Uterus (tissue), 3 donors: ENCODE measurements at regions not wholly inside any gene's neighbourhood (a gene's known extent, or its start where the extent isn't known, plus 50 kb on each side); places are given as distances from the start of the nearest gene placed in this dataset.

Source experiments
- DNase-seq, 2 donors: peaks; one replicate each; pipeline ENCODE4 v3.0.0-alpha.2; 2019 to 2020
- H3K27ac ChIP-seq, 2 donors: fragments of 200-600 bp; sonication (generic); 1 replicate in 1 of 2; 2 replicates in 1 of 2; pipeline ENCODE4 v1.5.1; 2016 to 2018
- H3K27me3 ChIP-seq, 2 donors: fragments of 200-600 bp; sonication (generic); one replicate each; pipeline ENCODE4 v1.5.1; 2018 to 2019; ENCODE audit warnings: control low read depth in 1 of 2
- H3K36me3 ChIP-seq, 2 donors: fragments of 200-600 bp; sonication (generic); one replicate each; pipeline ENCODE4 v1.5.1; 2019; ENCODE audit warnings: control low read depth in 1 of 2
- H3K4me1 ChIP-seq, 2 donors: fragments of 200-600 bp; sonication (generic); one replicate each; pipeline ENCODE4 v1.5.1; 2018 to 2019; ENCODE audit warnings: control low read depth in 1 of 2
- H3K4me3 ChIP-seq, 2 donors: fragments of 200-600 bp; sonication (generic); 1 replicate in 1 of 2; 2 replicates in 1 of 2; pipeline ENCODE4 v1.5.1; 2018 to 2019; ENCODE audit warnings: mild to moderate bottlenecking in 1 of 2
- H3K9me3 ChIP-seq, 2 donors: fragments of 200-600 bp; sonication (generic); one replicate each; pipeline ENCODE4 v1.5.1; 2019; ENCODE audit warnings: control low read depth in 1 of 2
- CTCF ChIP-seq, 4 experiments: fragments of 200-600 bp in 2 of 4; fragments of 450-650 bp in 2 of 4; sonication (generic) in 2 of 4; IDR thresholded peaks; one replicate each; pipeline ENCODE4 v1.5.1; 2016 to 2019; ENCODE audit warnings: antibody characterized with exemption in 4 of 4, mild to moderate bottlenecking in 2 of 4, moderate library complexity in 1 of 4
- POLR2A ChIP-seq, 2 donors: fragments of 450-650 bp; IDR thresholded peaks; one replicate each; pipeline ENCODE4 v1.6.1; 2016; ENCODE audit warnings: antibody characterized with exemption in 2 of 2, mild to moderate bottlenecking in 1 of 2, moderate library complexity in 1 of 2
- intact Hi-C: fragments of 100-400 bp; cut with DNase I; formaldehyde crosslinking; loops from one replicate; pipeline ENCODE4 v1.15.1; 2023; ENCODE audit warnings: low total_unique reads
- donor health status: DM: yes; HTN: yes; CAD: no.

DNA sequence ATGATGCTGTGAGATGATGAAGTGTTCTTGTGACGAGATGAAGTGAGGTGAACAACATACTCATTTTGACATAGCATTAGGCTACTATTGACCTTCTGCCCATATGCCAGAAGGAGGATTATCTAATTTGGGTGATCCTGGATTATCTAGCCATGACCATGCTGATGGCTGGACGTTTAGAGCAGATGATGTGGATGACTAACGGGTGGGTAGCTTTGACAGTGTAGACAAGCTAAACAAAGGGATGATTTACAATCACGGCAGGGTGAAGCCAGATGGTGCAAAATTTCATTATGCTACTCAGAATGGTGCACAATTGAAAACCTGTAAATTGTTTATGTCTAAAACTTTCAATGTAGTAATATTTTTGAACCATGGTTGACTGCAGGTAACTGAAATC lies 2403.4 kb upstream of the ACO1 start:
- Histone ChIP-seq H3K9me3 (no peaks in the 10 kb centered on the region), H3K4me1 (no peaks in the 10 kb centered on the region), H3K27me3 (no peaks in the 10 kb centered on the region), H3K4me3 (no peak overlapping the region), H3K27ac (no peak overlapping the region), H3K36me3 (peaks cover 0 to 2% of the 10 kb centered on the region in 2 donors)
- DNase-seq, result no peak
- intact Hi-C loops, result no loop called here
- TF ChIP-seq CTCF (IDR thresholded peaks at IDR 0.05), result no peak
- no peak for TF ChIP-seq POLR2A (IDR thresholded peaks at IDR 0.05)

GRCh38 chr9:29999645-30000044 lies 2384.8 kb upstream of the ACO1 start:
- H3K27me3 ChIP-seq, result no peaks in the 10 kb centered on the region
- H3K36me3 ChIP-seq, result no peaks in the 10 kb centered on the region
- no peak for DNase-seq
- no peak for TF ChIP-seq POLR2A (IDR thresholded peaks at IDR 0.05)
- TF ChIP-seq CTCF (IDR thresholded peaks at IDR 0.05), result no peak
- no peak overlapping the region for H3K4me3 ChIP-seq
- H3K4me1 ChIP-seq, result no peaks in the 10 kb centered on the region
- H3K27ac ChIP-seq, result no peak overlapping the region
- H3K9me3 ChIP-seq, result no peaks in the 10 kb centered on the region
- intact Hi-C loops, result no loop called here

DNA sequence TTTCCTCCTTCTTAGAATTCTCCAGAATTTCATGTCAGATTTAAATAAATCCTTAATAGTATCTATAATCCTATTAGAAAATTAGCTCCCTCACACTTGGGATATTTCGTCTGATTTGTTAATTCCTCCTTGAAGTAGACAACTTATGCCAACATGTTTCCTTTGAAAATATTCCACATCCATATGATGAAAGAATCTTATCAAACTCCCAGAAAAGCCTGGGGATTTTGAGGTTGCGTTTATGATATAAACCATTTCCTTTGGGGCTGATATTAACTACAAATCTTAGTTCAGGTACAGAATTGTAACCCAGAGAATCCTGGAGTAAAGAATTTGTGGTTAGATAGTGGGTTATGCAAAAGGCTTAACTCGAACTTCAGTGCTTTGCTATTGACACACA lies 2373.8 kb upstream of the ACO1 start:
- TF ChIP-seq POLR2A (IDR thresholded peaks at IDR 0.05) (no peak), CTCF (IDR thresholded peaks at IDR 0.05) (no peak)
- Histone ChIP-seq H3K36me3 (peaks cover 0 to 6% of the 10 kb centered on the region in 2 donors), H3K27ac (no peak overlapping the region), H3K4me1 (no peaks in the 10 kb centered on the region), H3K27me3 (no peaks in the 10 kb centered on the region), H3K4me3 (no peak overlapping the region), H3K9me3 (no peaks in the 10 kb centered on the region)
- intact Hi-C loops, result no loop called here
- DNase-seq, result no peak

- no peak overlapping the region for H3K4me3 ChIP-seq
- H3K4me1 ChIP-seq, result no peaks in the 10 kb centered on the region
- no peak for DNase-seq
- intact Hi-C loops, result no loop called here
- H3K36me3 ChIP-seq, result peaks cover 0 to 6% of the 10 kb centered on the region in 2 donors
- TF ChIP-seq CTCF (IDR thresholded peaks at IDR 0.05) (no peak), POLR2A (IDR thresholded peaks at IDR 0.05) (no peak)
- no peak overlapping the region for H3K27ac ChIP-seq
- no peaks in the 10 kb centered on the region for H3K27me3 ChIP-seq
- H3K9me3 ChIP-seq, result no peaks in the 10 kb centered on the region
Measured at GRCh38 chr9:30012622-30013021, 2371.8 kb upstream of the ACO1 start.

- Histone ChIP-seq H3K36me3 (peaks cover 0 to 6% of the 10 kb centered on the region in 2 donors), H3K9me3 (no peaks in the 10 kb centered on the region), H3K4me1 (no peaks in the 10 kb centered on the region), H3K4me3 (no peak overlapping the region), H3K27me3 (no peaks in the 10 kb centered on the region), H3K27ac (no peak overlapping the region)
- DNase-seq, result no peak
- intact Hi-C loops, result no loop called here
- no peak for TF ChIP-seq CTCF (IDR thresholded peaks at IDR 0.05)
- TF ChIP-seq POLR2A (IDR thresholded peaks at IDR 0.05), result no peak
Measured at GRCh38 chr9:30015073-30015472, 2369.4 kb upstream of the ACO1 start.
